RWPE2 (cell line): ENCODE measurements at regions not wholly inside any gene's neighbourhood (a gene's known extent, or its start where the extent isn't known, plus 50 kb on each side); places are given as distances from the start of the nearest gene placed in this dataset.

Experiments
- ATAC-seq: fragments of 200-7000 bp; cut with Tn5 transposase; 3 replicates; pipeline ENCODE4 v1.9.1; 2021; ENCODE audit warnings: low read depth
- DNase-seq: peaks from one replicate; pipeline ENCODE4 v3.0.0-alpha.2; 2020; ENCODE audit warnings: low spot score
- H3K27ac ChIP-seq: fragments of 450-650 bp; 2 replicates; pipeline ENCODE4 v1.5.1; 2017; ENCODE audit warnings: mild to moderate bottlenecking; ENCODE audit not compliant: poor library complexity, severe bottlenecking
- H3K27me3 ChIP-seq: fragments of 250-450 bp; sonication (Bioruptor Pico); 2 replicates; pipeline ENCODE4 v1.5.1; 2021; ENCODE audit warnings: mild to moderate bottlenecking, moderate library complexity; ENCODE audit not compliant: insufficient read depth, poor library complexity, severe bottlenecking
- H3K36me3 ChIP-seq: fragments of 250-450 bp; sonication (Bioruptor Pico); 2 replicates; pipeline ENCODE4 v1.5.1; 2020; ENCODE audit warnings: low read depth, mild to moderate bottlenecking, moderate library complexity
- H3K4me1 ChIP-seq: fragments of 250-450 bp; sonication (Bioruptor Pico); 2 replicates; pipeline ENCODE4 v1.5.1; 2021; ENCODE audit warnings: mild to moderate bottlenecking, moderate library complexity; ENCODE audit not compliant: insufficient read depth, poor library complexity, severe bottlenecking
- H3K4me3 ChIP-seq: fragments of 250-450 bp; sonication (Bioruptor Pico); 2 replicates; pipeline ENCODE4 v1.5.1; 2021; ENCODE audit warnings: mild to moderate bottlenecking, moderate library complexity; ENCODE audit not compliant: severe bottlenecking
- H3K9me3 ChIP-seq: fragments of 250-450 bp; sonication (Bioruptor Pico); 2 replicates; pipeline ENCODE4 v1.5.1; 2021; ENCODE audit warnings: mild to moderate bottlenecking, moderate library complexity; ENCODE audit not compliant: severe bottlenecking
- CTCF ChIP-seq: fragments of 450-650 bp; IDR thresholded peaks from one replicate; pipeline ENCODE4 v1.5.1; 2017; ENCODE audit warnings: mild to moderate bottlenecking, moderate library complexity; ENCODE audit not compliant: poor library complexity, severe bottlenecking

GRCh38 chr3:118550122-118550521 is 484.5 kb downstream of the IGSF11 start:
- H3K27me3 ChIP-seq, result no peaks in the 10 kb centered on the region
- DNase-seq (no peak), ATAC-seq (no peak)
- no peak overlapping the region for H3K4me3 ChIP-seq
- peaks cover 20% of the 10 kb centered on the region for H3K4me1 ChIP-seq
- H3K9me3 ChIP-seq, result no peaks in the 10 kb centered on the region
- no peak overlapping the region for H3K27ac ChIP-seq
- TF ChIP-seq CTCF, result no peak
- H3K36me3 ChIP-seq, result 0 out of 2 replicates have a peak, but pooled peaks cover 3% of the 10 kb centered on the region

DNA sequence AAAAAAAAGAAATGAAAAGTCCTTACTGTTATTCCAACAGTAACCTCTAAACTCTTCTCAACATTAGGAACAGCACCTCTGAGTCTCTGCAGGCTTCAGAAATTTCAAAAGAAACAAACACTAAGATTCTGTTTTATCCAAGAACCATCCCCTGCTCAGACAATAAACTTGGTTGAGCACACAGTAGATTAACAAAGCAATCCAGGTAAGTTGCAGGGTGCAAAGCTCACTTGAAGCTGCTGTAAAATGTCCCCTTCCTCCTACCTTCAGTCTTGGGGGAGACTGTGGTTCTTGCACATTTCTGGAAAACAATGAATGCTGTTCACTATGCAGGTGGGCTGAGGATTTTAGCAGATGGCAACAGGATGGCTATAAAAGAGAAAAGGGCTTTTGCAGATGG is 484.1 kb downstream of the IGSF11 start:
- TF ChIP-seq CTCF, result no peak

DNA sequence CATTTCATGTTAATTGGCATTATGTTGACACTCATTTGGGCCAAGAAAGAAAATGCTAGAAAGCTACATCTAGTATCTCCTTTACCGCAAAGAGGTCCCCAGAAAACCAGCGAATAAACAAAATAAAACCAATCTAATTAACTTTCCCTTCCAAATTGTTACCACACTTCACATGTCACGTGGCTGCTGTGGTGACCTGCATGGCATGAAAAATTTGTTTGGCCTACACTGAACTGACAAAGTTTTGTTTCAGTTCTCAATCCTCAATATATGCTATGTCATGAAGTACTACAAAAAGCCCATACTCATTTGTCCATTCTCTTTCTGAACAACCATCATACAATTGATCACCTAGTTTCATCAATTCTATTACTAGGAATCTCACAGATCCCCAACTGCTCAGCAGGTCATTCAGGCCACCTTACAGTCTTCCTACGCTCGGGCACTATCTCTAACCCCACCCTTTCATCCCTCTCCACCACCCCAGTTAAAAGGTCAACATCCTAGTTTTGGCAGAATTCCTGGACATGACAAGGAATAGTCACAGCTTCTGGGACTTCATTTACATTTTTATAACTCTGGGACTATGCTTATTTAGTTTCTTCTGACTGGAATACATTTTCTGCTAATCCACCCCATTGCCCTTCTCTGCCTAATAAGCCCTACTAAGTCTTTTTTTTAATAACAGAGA is 480.4 kb downstream of the IGSF11 start:
- H3K4me1 ChIP-seq, result peaks cover 6% of the 10 kb centered on the region
- TF ChIP-seq CTCF, result no peak
- no peak overlapping the region for H3K27ac ChIP-seq
- no peaks in the 10 kb centered on the region for H3K36me3 ChIP-seq
- H3K4me3 ChIP-seq, result no peak overlapping the region
- no peaks in the 10 kb centered on the region for H3K9me3 ChIP-seq
- ATAC-seq (no peak), DNase-seq (no peak)
- H3K27me3 ChIP-seq, result no peaks in the 10 kb centered on the region

More for the DNA sequence above, 484.1 kb downstream of the IGSF11 start:
- no peaks in the 10 kb centered on the region for H3K27me3 ChIP-seq
- H3K36me3 ChIP-seq, result no peaks in the 10 kb centered on the region
- H3K27ac ChIP-seq, result no peak overlapping the region
- DNase-seq (no peak), ATAC-seq (no peak)
- peaks cover 17% of the 10 kb centered on the region for H3K4me1 ChIP-seq
- H3K4me3 ChIP-seq, result no peak overlapping the region
- no peaks in the 10 kb centered on the region for H3K9me3 ChIP-seq

GRCh38 chr3:118556983-118557382 is 477.7 kb downstream of the IGSF11 start:
- Histone ChIP-seq H3K4me1 (peaks cover 6% of the 10 kb centered on the region), H3K27ac (no peak overlapping the region), H3K27me3 (no peaks in the 10 kb centered on the region), H3K4me3 (no peak overlapping the region), H3K36me3 (no peaks in the 10 kb centered on the region), H3K9me3 (no peaks in the 10 kb centered on the region)
- no peak for DNase-seq
- no peak for ATAC-seq
- no peak for TF ChIP-seq CTCF

- Histone ChIP-seq H3K9me3 (no peaks in the 10 kb centered on the region), H3K36me3 (no peaks in the 10 kb centered on the region), H3K27ac (no peak overlapping the region), H3K4me3 (no peak overlapping the region), H3K4me1 (peaks cover 6% of the 10 kb centered on the region), H3K27me3 (no peaks in the 10 kb centered on the region)
- DNase-seq, result no peak
- no peak for ATAC-seq
- no peak for TF ChIP-seq CTCF
These were observed 477.1 kb downstream of the IGSF11 start for GRCh38 chr3:118557513-118557912.
